Ascending aorta (tissue), 2 donors: ENCODE measurements at regions not wholly inside any gene's neighbourhood (a gene's known extent, or its start where the extent isn't known, plus 50 kb on each side); places are given as distances from the start of the nearest gene placed in this dataset.

Source experiments
- DNase-seq, 2 donors: peaks; one replicate each; pipeline ENCODE4 v3.0.0-alpha.2; 2019; ENCODE audit warnings: low spot score in 2 of 2
- H3K27ac ChIP-seq, 2 donors: fragments of 200-600 bp; sonication (generic); one replicate each; pipeline ENCODE4 v1.5.1; 2016 to 2017; ENCODE audit warnings: mild to moderate bottlenecking in 1 of 2
- H3K27me3 ChIP-seq: fragments of 200-600 bp; sonication (generic); one replicate; pipeline ENCODE4 v1.5.1; 2017
- H3K36me3 ChIP-seq, 2 donors: fragments of 200-600 bp; sonication (generic); one replicate each; pipeline ENCODE4 v1.5.1; 2016
- H3K4me1 ChIP-seq, 2 donors: fragments of 200-600 bp; sonication (generic); one replicate each; pipeline ENCODE4 v1.5.1; 2016 to 2017; ENCODE audit warnings: mild to moderate bottlenecking in 1 of 2
- H3K4me3 ChIP-seq, 2 donors: fragments of 200-600 bp; sonication (generic); one replicate each; pipeline ENCODE4 v1.5.1; 2016 to 2017; ENCODE audit warnings: mild to moderate bottlenecking in 1 of 2
- H3K9me3 ChIP-seq, 2 donors: fragments of 200-600 bp; sonication (generic); one replicate each; pipeline ENCODE4 v1.5.1; 2016
- CTCF ChIP-seq, 3 experiments: fragments of 200-600 bp in 2 of 3; fragments of 450-650 bp in 1 of 3; sonication (generic) in 2 of 3; IDR thresholded peaks; one replicate each; pipeline ENCODE4 v1.5.1; 2016 to 2019; ENCODE audit warnings: antibody characterized with exemption in 3 of 3, mild to moderate bottlenecking in 1 of 3, moderate library complexity in 1 of 3
- intact Hi-C: fragments of 100-400 bp; cut with DNase I; formaldehyde crosslinking; loops from one replicate; pipeline ENCODE4 v1.15.1; 2023

GRCh38 chrX:25998687-25999086 lies 139.5 kb upstream of the MAGEB18 start:
- no peak for TF ChIP-seq CTCF (IDR thresholded peaks at IDR 0.05)
- no peak overlapping the region for H3K4me3 ChIP-seq
- no peak overlapping the region for H3K27ac ChIP-seq
- intact Hi-C loops, result no loop called here
- H3K36me3 ChIP-seq, result no peaks in the 10 kb centered on the region
- no peaks in the 10 kb centered on the region for H3K27me3 ChIP-seq
- no peaks in the 10 kb centered on the region for H3K4me1 ChIP-seq
- DNase-seq, result no peak
- no peaks in the 10 kb centered on the region for H3K9me3 ChIP-seq

DNA sequence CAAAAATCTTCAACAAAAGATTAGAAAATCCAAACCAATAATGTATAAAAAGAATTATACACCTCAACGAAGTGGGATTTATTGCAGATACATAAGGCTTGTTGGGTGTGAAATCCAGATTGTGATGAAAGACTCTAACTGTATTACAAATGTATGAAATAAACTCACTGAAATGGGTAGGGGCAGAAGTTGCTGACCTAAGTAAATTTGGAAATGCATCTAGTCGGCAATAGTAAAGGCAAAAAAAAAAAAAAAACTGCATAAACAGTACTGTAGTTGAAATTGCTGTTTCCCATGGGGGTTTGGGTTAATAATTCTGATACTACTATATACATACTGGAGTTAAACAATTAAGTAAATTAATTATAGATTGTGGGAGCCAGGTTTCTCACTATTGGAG lies 130.7 kb upstream of the MAGEB18 start:
- no peaks in the 10 kb centered on the region for H3K36me3 ChIP-seq
- H3K4me3 ChIP-seq, result no peak overlapping the region
- no peak for TF ChIP-seq CTCF (IDR thresholded peaks at IDR 0.05)
- H3K27me3 ChIP-seq, result no peaks in the 10 kb centered on the region
- H3K9me3 ChIP-seq, result no peaks in the 10 kb centered on the region
- no peak overlapping the region for H3K27ac ChIP-seq
- H3K4me1 ChIP-seq, result no peaks in the 10 kb centered on the region
- no peak for DNase-seq
- intact Hi-C loops, result no loop called here

DNA sequence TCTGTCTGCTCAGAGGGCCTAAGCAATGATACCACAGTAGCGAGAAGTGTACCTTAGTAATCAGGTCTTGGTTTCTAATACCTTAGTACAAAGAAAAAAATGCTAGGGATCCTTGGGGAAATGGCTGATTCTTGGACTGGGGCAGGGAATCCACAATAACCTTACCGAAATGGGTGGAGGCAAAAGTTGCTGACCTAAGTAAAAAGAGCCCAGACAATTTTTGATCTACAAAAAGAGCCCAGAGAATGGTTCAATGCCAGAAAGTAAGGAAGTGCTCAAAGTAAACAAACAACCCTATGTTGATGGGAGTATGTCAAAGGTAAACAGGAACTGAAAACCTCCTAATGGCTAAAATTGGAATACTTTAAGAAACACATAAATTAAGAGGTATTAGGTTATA lies 130.1 kb upstream of the MAGEB18 start:
- no peaks in the 10 kb centered on the region for H3K36me3 ChIP-seq
- H3K9me3 ChIP-seq, result no peaks in the 10 kb centered on the region
- intact Hi-C loops, result no loop called here
- TF ChIP-seq CTCF (IDR thresholded peaks at IDR 0.05), result no peak
- DNase-seq, result no peak
- H3K27ac ChIP-seq, result no peak overlapping the region
- no peaks in the 10 kb centered on the region for H3K27me3 ChIP-seq
- no peaks in the 10 kb centered on the region for H3K4me1 ChIP-seq
- H3K4me3 ChIP-seq, result no peak overlapping the region

DNA sequence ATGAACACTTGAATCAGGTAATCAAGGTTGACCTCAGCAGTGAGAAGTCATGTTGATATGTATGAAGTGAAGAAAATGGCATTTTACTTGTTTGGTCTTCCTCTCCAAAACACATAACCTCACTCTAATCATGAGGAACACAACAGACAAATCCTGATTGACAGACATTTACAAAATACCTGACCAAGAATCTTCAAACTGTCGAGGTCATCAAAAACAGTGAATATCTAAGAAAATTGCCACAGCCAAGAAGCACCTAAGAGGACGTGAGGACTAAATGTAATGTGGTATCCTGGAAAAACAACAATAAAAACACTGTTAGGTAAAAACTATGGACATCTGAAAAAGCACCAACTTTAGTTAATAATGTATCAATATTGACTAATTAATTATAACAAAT lies 129.5 kb upstream of the MAGEB18 start:
- Histone ChIP-seq H3K4me3 (no peak overlapping the region), H3K27ac (no peak overlapping the region), H3K27me3 (no peaks in the 10 kb centered on the region), H3K4me1 (no peaks in the 10 kb centered on the region), H3K9me3 (no peaks in the 10 kb centered on the region), H3K36me3 (no peaks in the 10 kb centered on the region)
- intact Hi-C loops, result no loop called here
- TF ChIP-seq CTCF (IDR thresholded peaks at IDR 0.05), result no peak
- DNase-seq, result no peak

DNA sequence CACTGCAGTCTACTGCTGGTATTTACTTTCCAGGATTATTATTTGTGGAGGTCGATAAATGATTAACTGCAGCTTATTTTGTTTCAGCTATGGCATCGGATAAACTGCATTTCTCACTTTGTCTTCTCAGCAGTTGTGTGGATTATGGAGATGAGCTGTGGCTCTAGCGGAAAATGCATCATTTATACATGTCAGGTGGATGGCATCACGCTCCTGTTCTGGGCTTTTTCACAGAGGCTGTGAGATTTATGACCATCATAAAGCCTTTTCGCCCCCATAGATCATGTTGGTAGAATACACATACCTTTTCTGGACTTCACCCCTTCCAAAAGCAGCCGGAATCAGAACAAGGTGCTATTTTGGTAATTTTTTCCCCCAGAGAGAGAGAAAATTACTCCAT lies 118.8 kb upstream of the MAGEB18 start:
- no peak for TF ChIP-seq CTCF (IDR thresholded peaks at IDR 0.05)

DNA sequence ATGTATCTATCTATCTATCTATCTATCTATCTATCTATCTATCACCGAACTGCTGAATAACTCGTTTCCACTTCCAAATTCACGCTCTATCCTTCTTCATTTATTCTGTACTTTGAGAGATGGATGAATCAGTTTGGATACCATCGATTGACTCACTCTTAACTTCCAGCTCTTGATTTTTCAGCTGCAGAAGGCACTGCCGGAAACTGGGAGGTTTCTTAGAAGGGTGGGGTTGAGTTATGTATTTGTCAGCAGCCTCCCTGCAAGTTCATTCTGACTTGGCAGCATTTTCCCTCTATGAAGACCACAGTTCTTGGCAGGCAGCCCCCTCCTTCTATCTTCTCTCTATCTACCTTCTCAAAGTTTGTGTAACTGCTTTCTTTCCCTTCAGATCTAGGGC lies 112.0 kb upstream of the MAGEB18 start:
- H3K36me3 ChIP-seq, result no peaks in the 10 kb centered on the region
- TF ChIP-seq CTCF (IDR thresholded peaks at IDR 0.05), result no peak
- H3K27me3 ChIP-seq, result no peaks in the 10 kb centered on the region
- no peak for DNase-seq
- no peaks in the 10 kb centered on the region for H3K4me1 ChIP-seq
- H3K9me3 ChIP-seq, result no peaks in the 10 kb centered on the region
- H3K4me3 ChIP-seq, result no peak overlapping the region
- H3K27ac ChIP-seq, result no peak overlapping the region
- intact Hi-C loops, result no loop called here

More for the DNA sequence above, 118.8 kb upstream of the MAGEB18 start:
- Histone ChIP-seq H3K4me1 (no peaks in the 10 kb centered on the region), H3K27ac (no peak overlapping the region), H3K36me3 (no peaks in the 10 kb centered on the region), H3K9me3 (no peaks in the 10 kb centered on the region), H3K4me3 (no peak overlapping the region), H3K27me3 (no peaks in the 10 kb centered on the region)
- intact Hi-C loops, result no loop called here
- DNase-seq, result no peak
